ENCODE measurements at regions not wholly inside any gene's neighbourhood (a gene's known extent, or its start where the extent isn't known, plus 50 kb on each side); places are given as distances from the start of the nearest gene placed in this dataset.
"Not testable (repeated sequence)": the region's sequence is repeated elsewhere in the genome, so short reads cannot be mapped to it uniquely, and the experiment has no call there.

GRCh38 chr18:62629031-62629430 is 86.3 kb upstream of the PHLPP1 start:
- DNase-seq: no peak

- DNase-seq: no peak
These were observed 84.2 kb upstream of the PHLPP1 start for GRCh38 chr18:62631173-62631572.

- DNase-seq: no peak
These were observed 82.4 kb upstream of the PHLPP1 start for GRCh38 chr18:62632788-62633455.

GRCh38 chr18:62634458-62634857 is 80.9 kb upstream of the PHLPP1 start:
- DNase-seq: no peak

- DNase-seq: no peak
These were observed 80.2 kb upstream of the PHLPP1 start for GRCh38 chr18:62634979-62635630.

GRCh38 chr18:62637403-62637802 is 77.9 kb upstream of the PHLPP1 start:
- DNase-seq: no peak

GRCh38 chr18:62637807-62638687 is 77.3 kb upstream of the PHLPP1 start:
- DNase-seq: peak in 4 of 51 donors; percentile 1 to 34 (median 4)

GRCh38 chr18:62643181-62643580 is 72.2 kb upstream of the PHLPP1 start:
- DNase-seq: no peak

- DNase-seq: no peak
These were observed 70.6 kb upstream of the PHLPP1 start for GRCh38 chr18:62644773-62645172.

- no peak for DNase-seq
These were observed 68.2 kb upstream of the PHLPP1 start for GRCh38 chr18:62647179-62647578.

- no peak for DNase-seq
These were observed 67.2 kb upstream of the PHLPP1 start for GRCh38 chr18:62648045-62648678.

- DNase-seq: no peak
These were observed 63.9 kb upstream of the PHLPP1 start for GRCh38 chr18:62651276-62652056.

GRCh38 chr18:62652057-62652629 is 63.2 kb upstream of the PHLPP1 start:
- not testable (repeated sequence) for DNase-seq

GRCh38 chr18:62655520-62656219 is 59.7 kb upstream of the PHLPP1 start:
- no peak for DNase-seq

GRCh38 chr18:62658028-62658427 is 57.3 kb upstream of the PHLPP1 start:
- no peak for DNase-seq

- no peak for DNase-seq
These were observed 55.6 kb upstream of the PHLPP1 start for GRCh38 chr18:62659698-62660097.

GRCh38 chr18:62660691-62661090 is 54.6 kb upstream of the PHLPP1 start:
- no peak for DNase-seq

GRCh38 chr18:62663731-62664336 is 51.5 kb upstream of the PHLPP1 start:
- DNase-seq: no peak

GRCh38 chr18:62664414-62664813 is 50.9 kb upstream of the PHLPP1 start:
- DNase-seq: no peak

GRCh38 chr18:62665188-62665587 is 50.2 kb upstream of the PHLPP1 start:
- no peak for DNase-seq
